NCI-H2081 treated with DMSO at 0.1 percent for 48 hours (cell line): ENCODE measurements at regions not wholly inside any gene's neighbourhood (a gene's known extent, or its start where the extent isn't known, plus 50 kb on each side); places are given as distances from the start of the nearest gene placed in this dataset.
A peak's percentile ranks its signal among the peaks of the same experiment; 100 is the strongest.

Source experiments
- DNase-seq: peaks from one replicate; lab custom pipeline; 2025; lab: John Stamatoyannopoulos, UW

DNA sequence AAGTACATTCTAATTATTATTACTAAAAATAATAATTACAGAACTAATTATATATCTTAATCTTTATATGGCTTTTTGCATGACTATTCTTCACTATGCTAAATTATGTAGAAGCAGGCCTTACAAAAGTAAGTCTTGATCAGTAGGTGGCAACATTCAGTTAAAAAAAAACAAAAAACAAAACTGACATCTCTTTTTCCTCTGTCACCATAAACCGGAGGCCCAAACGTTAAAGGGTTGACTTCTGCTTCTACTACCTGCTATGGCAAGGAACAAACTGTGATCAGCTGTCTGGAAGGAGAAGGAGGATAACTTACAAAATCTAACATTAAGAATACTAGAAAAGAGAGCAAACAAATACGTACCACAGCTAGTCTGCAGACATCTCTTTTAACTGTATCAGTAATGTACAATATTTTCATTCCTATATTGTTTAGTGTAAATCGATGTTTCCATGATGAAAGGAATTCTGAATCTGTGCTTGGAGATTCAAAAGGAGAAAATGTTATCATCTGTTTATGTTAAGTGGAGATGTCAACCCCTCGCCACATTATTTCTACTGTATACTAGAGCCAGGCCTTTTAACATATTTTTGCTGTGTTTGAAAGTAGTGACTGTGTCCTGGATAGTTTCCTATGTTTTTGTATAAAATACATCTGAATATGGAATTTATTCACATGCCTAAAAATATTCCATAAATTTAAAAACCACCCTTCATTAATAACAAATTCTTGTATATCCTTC, 1525.4 kb downstream of the SLITRK1 start:
- no peak for DNase-seq

DNA sequence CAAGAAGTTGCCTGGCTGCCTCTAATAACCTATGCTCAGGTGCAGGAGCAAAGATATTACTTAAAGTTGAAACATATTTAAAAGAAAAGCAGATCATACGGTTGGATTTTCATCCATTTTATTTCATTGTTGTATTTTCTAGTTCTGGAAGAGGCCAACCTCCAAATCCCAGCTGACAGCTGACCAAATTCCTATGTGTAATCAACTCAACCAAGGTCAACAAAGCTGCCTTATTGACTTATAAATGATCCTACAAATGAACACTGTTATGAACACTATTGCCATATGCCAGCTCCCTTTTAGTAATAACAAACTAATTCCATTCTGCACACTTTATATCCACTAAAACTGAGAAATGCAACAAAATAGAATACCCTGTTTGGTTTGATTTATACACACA, 1537.4 kb downstream of the SLITRK1 start:
- DNase-seq, result no peak

DNA sequence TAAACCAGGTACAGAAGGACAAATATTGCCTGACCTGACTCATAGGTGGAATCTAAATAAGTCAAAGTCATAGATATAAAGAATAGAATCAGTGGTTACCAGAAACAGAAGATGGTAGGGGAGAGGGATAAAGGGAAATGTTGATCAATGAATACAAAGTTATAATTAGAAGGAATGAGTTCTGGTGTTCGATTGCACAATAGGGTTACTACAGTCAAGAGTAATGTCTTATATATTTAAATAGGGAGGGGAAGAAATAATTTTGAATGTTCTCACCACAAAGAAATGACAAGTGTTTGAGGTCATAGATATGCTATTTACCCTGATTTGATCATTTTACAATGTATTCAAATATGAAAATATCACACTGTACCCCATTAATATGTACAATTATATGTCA, 1541.2 kb downstream of the SLITRK1 start:
- DNase-seq, result no peak

DNA sequence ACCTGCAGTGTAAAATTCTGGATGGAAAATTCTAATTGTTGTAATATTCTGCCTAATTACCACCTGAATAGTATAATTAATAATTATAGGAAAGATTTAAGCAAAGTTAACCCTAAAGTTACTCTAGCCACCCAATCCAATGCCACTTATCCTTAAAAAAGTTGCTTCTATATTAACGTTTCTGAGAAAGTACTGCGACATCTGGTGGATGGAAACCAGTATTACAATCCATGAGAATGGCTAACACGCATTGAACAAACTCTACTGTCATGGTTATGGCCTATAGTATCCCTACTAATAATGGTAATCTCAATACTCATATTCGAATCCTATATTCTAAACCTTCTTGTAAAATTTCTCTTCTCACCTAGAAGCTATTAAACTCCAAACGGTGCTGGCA, 1551.8 kb downstream of the SLITRK1 start:
- DNase-seq, result no peak

DNA sequence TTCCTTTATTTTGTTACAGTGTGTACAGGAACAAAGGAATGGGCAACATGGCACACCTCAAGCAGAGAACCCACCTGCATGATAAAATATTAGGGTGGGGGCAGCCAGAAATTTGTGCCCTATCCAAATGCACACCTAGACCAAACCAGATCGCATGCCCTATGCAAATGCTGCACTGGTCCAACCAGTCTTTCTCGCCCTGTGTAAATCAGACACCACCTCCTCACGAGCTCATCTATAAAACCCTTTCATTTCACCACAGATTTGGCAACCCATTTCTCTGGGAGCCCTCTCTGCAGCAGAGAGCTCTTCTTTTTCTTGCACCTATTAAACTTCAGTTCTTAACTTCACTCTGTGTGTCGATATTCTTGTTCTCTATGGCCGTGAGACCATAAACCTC, 1559.2 kb downstream of the SLITRK1 start:
- DNase-seq, result no peak

DNA sequence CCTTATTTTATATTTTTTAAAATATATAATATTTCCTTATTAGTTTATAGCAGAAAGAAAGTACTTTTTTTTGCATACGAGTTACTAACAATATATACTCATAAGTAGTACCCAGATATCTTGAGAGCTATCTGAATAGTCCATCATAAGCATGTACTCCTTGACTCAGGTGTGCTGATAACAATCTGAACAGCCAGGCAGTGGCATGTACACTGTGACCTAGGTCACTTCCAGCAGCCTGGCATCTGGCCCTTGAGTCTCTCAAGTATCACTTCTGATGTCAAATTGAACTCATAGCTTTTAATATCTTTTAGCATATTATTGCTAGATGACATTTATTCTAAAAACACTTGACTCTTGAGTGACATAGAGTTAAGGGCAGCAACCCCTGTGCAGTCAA, 1576.7 kb downstream of the SLITRK1 start:
- DNase-seq, result no peak

DNA sequence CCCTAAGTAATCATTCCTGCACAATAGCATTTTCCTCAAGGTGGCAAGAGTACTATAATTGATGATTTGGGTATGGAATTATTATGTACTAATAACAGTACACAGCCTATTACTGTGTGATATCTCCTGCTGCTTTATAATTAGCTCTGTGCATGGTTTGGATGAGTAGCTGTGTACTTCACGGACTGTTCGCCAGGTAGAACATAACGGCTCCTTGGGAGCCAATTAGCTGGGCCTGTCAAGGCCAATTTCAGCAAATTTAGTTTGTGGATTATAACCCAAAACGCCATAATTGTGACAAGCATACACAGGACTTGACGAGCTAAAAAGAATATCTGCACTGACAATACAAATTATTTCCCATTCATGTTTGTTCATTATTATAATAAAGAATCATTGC, 1584.2 kb downstream of the SLITRK1 start:
- no peak for DNase-seq

DNA sequence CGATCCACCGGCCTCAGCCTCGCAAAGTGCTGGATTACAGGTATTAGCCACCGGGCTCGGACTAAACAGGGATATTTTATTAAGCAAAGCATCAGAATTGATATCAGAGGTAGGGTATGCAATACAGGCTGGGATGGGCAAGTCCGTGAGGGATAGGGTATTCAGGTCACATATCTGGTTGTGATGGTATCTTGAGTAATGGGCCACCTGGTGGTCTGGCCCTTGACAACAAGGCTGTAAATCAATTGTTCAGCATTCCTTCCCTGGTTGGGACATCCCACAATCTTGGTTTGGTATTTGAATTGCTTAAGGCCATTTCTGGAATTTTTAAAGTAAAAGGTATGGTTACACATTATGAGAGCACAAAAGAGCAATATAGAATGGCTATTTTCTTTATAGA, 1588.0 kb downstream of the SLITRK1 start:
- no peak for DNase-seq

DNA sequence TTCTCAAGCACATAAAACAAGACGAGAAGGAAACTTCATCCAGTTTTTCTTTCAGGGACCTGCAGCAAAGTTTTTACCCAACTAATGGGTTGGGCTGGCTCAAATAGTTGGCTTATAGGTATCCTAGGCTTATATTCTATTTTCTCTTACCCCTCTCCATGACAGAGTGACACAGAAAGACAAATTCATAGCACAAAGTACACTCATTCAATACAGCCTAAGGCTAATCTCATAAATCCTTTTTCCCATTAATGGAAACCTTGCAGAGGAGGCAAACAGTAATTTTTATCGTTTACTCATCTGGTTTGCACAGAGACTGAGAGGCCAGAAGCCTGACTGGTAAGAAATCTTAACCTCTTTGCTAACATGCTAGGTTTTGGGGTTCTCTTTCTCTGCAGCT, 1589.9 kb downstream of the SLITRK1 start:
- DNase-seq, result peak; percentile 4

DNA sequence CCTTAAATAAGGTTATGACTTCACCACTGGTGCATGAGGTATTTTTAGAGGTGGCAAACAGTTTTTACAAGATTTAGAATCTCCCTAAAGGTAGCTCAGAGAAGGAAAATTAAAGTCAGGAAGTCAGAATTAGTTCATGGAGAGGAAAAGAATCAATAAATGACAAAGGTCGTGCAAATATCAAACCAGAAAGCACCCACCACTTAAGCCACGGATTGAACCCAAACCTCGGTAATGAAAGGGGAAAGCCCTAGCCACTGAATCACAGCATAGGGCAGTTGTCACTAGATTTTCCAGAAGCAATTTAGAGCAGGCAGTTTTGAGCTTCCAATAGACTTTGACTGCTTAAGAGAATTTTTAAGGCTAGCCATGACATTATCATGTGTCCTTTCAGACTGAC, 1590.4 kb downstream of the SLITRK1 start:
- DNase-seq, result no peak

DNA sequence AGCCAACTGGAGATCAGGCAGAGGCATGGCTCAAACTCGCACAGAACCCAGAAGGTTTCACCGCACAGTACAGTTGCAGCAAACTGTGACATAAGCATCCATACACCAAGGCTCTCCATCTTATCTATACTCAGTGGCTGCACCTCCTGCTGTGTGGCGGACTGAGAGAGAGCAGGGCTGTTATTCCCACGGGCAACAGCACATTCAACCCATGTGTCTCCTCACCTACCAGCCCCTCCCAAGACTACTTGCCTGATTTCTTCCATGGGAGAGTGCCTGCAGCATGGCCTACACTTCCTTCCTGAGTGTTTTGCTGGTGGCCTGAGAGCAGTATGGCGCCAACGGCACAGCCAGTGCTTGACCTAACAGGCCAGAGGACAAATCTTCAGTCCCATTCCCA, 1606.6 kb downstream of the SLITRK1 start:
- DNase-seq, result no peak

DNA sequence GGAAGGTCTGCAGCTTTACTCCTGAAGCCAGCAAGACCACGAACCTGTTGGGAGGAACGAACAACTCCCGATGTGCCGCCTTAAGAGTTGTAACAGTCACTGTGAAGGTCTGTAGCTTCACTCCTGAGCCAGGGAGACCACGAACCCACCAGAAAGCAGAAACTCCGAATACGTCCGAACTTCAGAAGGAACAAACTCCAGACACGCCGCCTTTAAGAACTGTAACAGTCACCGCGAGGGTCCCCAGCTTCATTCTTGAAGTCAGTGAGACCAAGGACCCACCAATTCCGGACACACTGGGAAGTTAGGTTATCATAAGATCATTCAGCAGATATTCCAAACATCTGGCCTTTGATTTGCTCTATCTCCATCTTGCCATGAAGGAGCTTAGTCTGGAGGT, 1623.0 kb downstream of the SLITRK1 start:
- no peak for DNase-seq

DNA sequence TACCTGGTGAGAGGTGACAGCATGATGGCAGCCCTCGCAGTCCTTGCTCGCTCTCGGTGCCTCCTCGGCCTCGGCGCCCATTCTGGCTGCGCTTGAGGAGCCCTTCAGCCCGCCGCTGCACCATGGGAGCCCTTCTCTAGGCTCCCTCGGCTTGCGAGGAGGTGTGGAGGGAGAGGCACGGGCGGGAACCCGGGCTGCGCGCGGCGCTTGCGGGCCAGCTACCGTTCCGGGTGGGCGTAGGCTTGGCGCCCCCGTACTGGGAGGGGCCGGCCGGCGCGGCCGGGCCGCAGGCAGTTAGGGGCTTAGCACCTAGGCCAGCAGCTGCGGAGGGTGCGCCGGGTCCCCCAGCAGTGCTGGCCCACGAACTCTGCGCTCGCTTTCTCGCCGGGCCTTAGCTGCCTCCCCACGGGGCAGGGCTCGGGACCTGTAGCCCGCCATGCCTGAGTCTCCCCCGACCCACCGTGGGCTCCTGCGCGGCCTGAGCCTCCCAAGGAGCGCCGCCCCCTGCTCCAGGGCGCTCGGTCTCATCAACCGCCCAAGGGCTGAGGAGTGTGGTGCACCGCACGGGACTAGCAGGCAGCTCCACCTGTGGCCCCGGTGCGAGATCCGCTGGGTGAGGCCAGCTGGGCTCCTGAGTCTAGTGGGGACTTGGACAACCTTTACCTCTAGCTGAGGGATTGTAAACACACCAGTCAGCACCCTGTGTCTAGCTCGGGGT, 1624.3 kb downstream of the SLITRK1 start:
- no peak for DNase-seq

DNA sequence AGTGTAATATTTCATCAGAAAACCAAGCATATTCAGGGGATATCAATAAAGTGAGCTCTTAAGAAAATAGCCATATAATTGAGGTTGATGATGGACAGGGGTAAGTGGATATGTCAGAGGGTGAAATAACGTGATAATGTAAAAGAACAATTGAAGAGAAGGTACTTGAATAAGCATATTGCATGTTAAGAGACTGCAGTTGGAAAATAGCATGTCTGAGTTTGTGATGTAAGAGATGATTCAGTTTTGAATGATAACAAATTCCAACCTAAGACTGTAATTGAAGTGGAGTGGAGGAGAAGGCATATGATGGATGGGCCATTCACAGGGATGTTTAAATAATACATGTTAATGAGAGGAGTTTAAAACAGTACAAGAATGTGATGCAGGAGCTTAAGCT, 1633.5 kb downstream of the SLITRK1 start:
- DNase-seq, result no peak

DNA sequence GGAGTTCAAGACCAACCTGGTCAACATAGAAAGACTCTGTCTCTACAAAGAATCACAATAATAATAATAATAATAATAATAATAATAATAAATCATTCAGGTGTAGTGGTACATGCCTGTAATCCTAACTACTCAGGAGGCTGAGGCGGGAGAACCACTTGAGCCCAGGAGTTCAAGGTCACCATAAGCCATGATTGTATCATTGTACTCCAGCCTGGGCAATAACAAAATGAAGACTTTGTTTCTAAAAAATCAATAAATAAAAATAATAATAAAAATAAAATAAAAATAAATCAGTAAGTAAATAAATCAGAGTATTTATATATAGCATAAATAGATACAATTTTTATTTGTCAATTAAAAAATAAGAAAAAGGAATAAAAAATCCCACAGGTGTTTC, 1636.4 kb downstream of the SLITRK1 start:
- no peak for DNase-seq

DNA sequence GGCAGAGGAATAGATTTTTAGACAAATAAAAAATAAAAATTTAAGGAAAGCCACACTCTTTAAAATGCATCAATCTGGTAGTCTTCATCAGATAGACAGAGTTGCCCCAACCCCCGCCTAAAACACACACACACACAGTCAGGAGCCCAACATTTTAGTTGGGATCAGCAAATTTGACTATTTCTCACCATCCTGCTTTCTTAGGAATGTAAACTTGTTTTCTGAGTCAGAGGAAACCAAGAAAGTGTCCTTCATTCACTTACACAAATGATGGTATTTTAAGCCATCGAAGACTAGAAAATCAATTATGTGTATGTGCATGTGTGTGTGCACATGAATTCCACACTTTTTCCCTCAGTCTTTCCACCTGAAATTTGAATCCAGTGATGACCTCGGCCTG, 1657.5 kb downstream of the SLITRK1 start:
- no peak for DNase-seq

DNA sequence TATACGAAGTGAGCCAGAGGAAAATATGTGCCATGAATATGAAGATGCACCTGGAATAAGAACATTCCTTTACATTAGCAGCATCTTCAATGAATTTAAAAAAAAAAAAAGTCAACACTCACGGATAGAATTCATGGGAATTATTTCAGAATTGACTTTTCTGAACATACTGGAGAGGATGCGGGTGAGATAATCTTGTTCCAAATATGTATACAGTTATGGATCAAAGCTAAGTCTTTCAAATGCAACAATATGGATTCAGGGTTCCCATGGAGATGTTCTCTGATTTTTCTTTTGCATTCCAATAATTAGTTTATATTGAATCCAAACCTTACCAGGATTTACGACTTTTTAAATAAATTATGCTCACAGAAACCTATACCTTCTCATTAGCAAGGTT, 1660.7 kb downstream of the SLITRK1 start:
- no peak for DNase-seq

DNA sequence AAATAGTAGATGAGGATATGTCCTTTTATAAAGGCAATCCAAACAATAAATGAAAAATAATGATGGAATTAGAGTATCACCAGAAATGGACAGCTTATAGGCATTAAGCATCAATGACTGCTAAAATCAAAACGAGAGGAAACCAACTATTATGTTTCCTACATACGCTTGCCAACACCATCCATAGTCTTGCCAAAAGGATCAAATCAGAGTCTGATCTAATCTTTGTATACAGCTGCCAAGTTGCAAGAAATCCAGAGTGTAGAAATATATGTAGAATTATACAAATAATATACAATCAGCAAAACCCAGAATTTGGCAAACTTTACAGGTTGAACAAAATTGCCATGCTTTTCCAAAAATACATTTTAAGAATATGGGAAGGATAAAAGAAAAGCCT, 1661.6 kb downstream of the SLITRK1 start:
- no peak for DNase-seq

DNA sequence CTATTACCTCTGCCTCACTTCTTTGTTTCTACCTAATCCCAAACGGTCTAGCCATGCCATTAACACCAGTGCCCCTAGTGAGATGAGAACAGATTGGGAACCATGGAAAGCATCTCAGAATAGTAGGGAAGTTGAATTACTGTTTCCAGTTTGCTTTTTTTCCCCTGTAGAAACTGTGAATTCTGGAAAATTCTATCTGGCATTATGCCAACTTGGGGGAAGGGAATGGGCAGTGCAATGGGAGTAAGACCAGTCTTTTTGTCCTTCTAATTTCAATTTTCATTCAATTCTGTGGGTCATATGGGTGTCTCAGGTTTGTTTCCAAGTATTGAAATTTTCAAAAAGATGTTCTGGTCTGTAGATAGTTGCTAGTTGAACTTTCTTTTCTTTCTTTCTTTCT, 1666.1 kb downstream of the SLITRK1 start:
- no peak for DNase-seq

DNA sequence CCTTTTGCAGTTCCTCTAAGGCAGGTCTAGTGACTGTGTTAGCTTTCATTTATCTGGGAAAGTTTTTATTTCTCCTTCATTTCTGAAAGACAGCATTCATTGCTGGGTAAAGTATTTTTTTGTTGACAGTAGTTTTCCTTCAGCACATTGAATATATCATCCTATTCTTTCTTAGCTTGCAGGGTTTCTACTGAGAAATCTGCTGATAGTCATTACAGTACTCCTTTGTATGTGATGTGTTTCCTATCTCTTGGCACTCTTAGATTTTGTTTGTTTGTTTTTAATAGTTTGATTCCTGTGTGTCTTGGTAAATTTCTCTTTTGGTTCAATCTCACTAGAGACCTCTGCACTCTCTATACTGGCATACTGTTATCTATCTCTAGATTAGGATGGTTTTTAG, 1667.9 kb downstream of the SLITRK1 start:
- DNase-seq, result no peak

DNA sequence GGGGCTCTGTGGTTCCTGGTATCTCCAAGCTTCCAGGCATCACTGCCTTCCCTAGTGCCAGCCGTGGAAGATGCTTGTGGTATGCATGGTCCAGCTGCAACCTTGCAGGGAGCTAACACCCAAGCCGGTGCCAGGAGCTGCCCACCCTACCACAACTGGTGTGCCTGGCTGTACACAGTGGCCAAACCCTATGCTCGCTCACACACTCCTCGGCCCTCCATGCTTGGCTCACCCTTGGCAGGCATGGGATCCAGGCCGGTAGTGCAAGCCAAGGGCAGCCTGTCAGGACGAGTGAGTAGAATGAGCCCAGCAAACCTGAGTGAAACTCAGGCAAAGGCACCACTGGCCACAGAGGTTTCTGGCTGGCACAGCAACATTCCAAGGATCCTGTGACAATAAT, 1676.0 kb downstream of the SLITRK1 start:
- DNase-seq, result no peak

DNA sequence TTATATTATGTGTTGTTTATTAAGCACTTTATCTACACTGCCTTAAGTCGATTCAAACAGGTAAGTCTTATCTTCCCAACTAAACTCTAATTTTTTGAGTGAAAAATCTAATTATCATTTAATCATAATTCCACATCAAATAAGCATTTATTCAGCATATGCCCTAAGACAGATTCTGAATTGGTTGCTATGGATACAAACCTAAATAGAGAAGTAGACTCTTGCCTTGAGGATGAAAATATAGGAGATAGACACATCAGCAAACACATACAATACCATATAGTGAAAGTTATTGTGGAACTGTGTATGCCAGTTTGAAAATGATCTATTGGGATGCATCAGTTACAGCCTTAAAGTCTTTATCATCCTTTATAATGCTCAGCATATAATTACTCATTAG, 1679.9 kb downstream of the SLITRK1 start:
- DNase-seq, result no peak

DNA sequence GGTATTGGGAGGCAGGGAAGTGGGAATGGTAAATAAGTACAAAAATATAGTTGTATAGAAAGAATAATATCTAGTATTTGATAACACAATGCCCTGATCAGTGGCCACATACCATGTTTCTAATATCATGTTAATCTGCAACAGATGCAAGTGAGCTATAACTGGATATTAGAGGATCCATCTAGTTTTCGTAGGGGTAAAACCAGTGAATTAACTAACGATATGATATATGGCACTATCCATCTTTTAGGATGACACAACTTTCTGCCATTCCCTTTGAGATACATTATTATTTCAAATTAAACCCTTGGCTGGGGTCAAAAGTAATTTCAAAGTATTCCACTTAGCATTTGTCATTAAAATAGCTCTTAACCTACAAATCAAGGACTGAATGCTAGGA, 1686.2 kb downstream of the SLITRK1 start:
- no peak for DNase-seq

DNA sequence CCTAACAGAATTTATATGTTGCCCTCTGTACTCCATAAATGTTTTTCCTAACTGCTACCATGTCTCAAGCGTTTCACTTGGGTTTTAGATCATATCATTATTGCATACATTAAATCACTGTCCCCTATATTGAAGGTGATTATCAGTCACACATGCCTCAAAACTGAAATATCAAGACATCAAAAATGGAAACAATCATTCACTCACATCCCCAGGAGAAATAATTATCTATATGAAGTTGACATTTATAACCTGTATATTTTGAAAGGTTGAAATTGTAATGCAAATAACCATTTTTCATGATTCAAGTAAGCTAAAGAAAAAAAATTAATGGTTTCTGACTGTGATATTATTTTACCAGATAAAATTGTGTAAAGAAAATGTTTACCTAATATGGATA, 1695.0 kb downstream of the SLITRK1 start:
- DNase-seq, result no peak
